ENCODE measurements at regions not wholly inside any gene's neighbourhood (a gene's known extent, or its start where the extent isn't known, plus 50 kb on each side); places are given as distances from the start of the nearest gene placed in this dataset.

- Mint-ChIP-seq H3K27ac (no peak overlapping the region), H3K9me3 (no peaks in the 10 kb centered on the region), H3K4me3 (no peak overlapping the region), H3K36me3 (ENCODE audit: low read depth) (no peaks in the 10 kb centered on the region), H3K27me3 (ENCODE audit: insufficient read depth, low read depth, poor library complexity) (no peaks in the 10 kb centered on the region), H3K4me1 (peaks cover 17% of the 10 kb centered on the region)
- Histone ChIP-seq H3K27ac (ENCODE audit: low read depth) (no peak overlapping the region), H3K4me2 (no peak overlapping the region), H3K4me3 (no peak overlapping the region), H3K4me1 (ENCODE audit: insufficient read depth) (peaks cover 5% of the 10 kb centered on the region; the same call in 1 of the 2 replicates), H3K79me2 (replicated peaks; ENCODE audit: insufficient read depth) (no peaks in the 10 kb centered on the region), H4K20me1 (replicated peaks; ENCODE audit: insufficient read depth) (no peaks in the 10 kb centered on the region), H3K27me3 (ENCODE audit: insufficient read depth) (no peaks in the 10 kb centered on the region), H2AFZ (peak overlapping the region; percentile 8; the same call in 1 of the 2 replicates), H3K36me3 (ENCODE audit: insufficient read depth) (no peaks in the 10 kb centered on the region), H3K9me2 (ENCODE audit: insufficient read depth) (no peaks in the 10 kb centered on the region), H3F3A (replicated peaks; ENCODE audit: low read depth) (no peaks in the 10 kb centered on the region)
- no peak for TF ChIP-seq CTCF (conservative IDR thresholded peaks at IDR 0.05; ENCODE audit: low read depth in 2 of 2)
- TF ChIP-seq STAT1 (IDR thresholded peaks at IDR 0.05; ENCODE audit: unreplicated experiment), result no peak
- no peak for TF ChIP-seq ETS1 (IDR thresholded peaks at IDR 0.05)
- TF ChIP-seq ZNF114 (CRISPR knock-in tag; IDR thresholded peaks at IDR 0.05), result no peak
- TF ChIP-seq POLR2AphosphoS5 (IDR thresholded peaks at IDR 0.05; ENCODE audit: low read depth), result no peak
- no peak for TF ChIP-seq ZNF331 (CRISPR knock-in tag; IDR thresholded peaks at IDR 0.05; ENCODE audit: low read depth)
- ATAC-seq (no peak), DNase-seq (ENCODE audit: low spot score) (no peak)
Measured at GRCh38 chr3:30289324-30289723, 317.1 kb upstream of the TGFBR2 start.

- Histone ChIP-seq H3K79me2 (replicated peaks; ENCODE audit: insufficient read depth) (no peaks in the 10 kb centered on the region), H4K20me1 (replicated peaks; ENCODE audit: insufficient read depth) (no peaks in the 10 kb centered on the region), H2AFZ (no peak overlapping the region), H3F3A (replicated peaks; ENCODE audit: low read depth) (no peaks in the 10 kb centered on the region), H3K4me2 (no peak overlapping the region), H3K4me1 (ENCODE audit: insufficient read depth) (peaks cover 8% of the 10 kb centered on the region; the same call in 1 of the 2 replicates), H3K27me3 (ENCODE audit: insufficient read depth) (no peaks in the 10 kb centered on the region), H3K9me2 (ENCODE audit: insufficient read depth) (no peaks in the 10 kb centered on the region), H3K36me3 (ENCODE audit: insufficient read depth) (no peaks in the 10 kb centered on the region), H3K4me3 (no peak overlapping the region), H3K27ac (ENCODE audit: low read depth) (no peak overlapping the region)
- no peaks in the 10 kb centered on the region for H3K9me3 Mint-ChIP-seq
- H3K4me1 Mint-ChIP-seq, result peaks cover 18% of the 10 kb centered on the region
- no peaks in the 10 kb centered on the region for H3K27me3 Mint-ChIP-seq (ENCODE audit: insufficient read depth, low read depth, poor library complexity)
- no peak overlapping the region for H3K4me3 Mint-ChIP-seq
- no peak overlapping the region for H3K27ac Mint-ChIP-seq
- TF ChIP-seq ETS1 (IDR thresholded peaks at IDR 0.05), result no peak
- H3K36me3 Mint-ChIP-seq (ENCODE audit: low read depth), result no peaks in the 10 kb centered on the region
- DNase-seq (ENCODE audit: low spot score) (no peak), ATAC-seq (no peak)
Measured at GRCh38 chr3:30289766-30290165, 316.6 kb upstream of the TGFBR2 start.

- Mint-ChIP-seq H3K27me3 (ENCODE audit: insufficient read depth, low read depth, poor library complexity) (no peaks in the 10 kb centered on the region), H3K4me3 (no peak overlapping the region), H3K36me3 (ENCODE audit: low read depth) (no peaks in the 10 kb centered on the region), H3K27ac (no peak overlapping the region), H3K4me1 (peaks cover 23% of the 10 kb centered on the region), H3K9me3 (no peaks in the 10 kb centered on the region)
- Histone ChIP-seq H3K4me2 (no peak overlapping the region), H3K27me3 (ENCODE audit: insufficient read depth) (no peaks in the 10 kb centered on the region), H3F3A (replicated peaks; ENCODE audit: low read depth) (no peaks in the 10 kb centered on the region), H3K79me2 (replicated peaks; ENCODE audit: insufficient read depth) (no peaks in the 10 kb centered on the region), H3K4me1 (ENCODE audit: insufficient read depth) (peaks cover 15% of the 10 kb centered on the region; the same call in 1 of the 2 replicates), H3K27ac (ENCODE audit: low read depth) (no peak overlapping the region), H3K4me3 (no peak overlapping the region), H3K9me2 (ENCODE audit: insufficient read depth) (no peaks in the 10 kb centered on the region), H4K20me1 (replicated peaks; ENCODE audit: insufficient read depth) (no peaks in the 10 kb centered on the region), H2AFZ (no peak overlapping the region), H3K36me3 (ENCODE audit: insufficient read depth) (no peaks in the 10 kb centered on the region)
- DNase-seq (ENCODE audit: low spot score) (no peak), ATAC-seq (no peak)
- no peak for TF ChIP-seq EZH2 (IDR thresholded peaks at IDR 0.05; ENCODE audit: low read depth, unreplicated experiment)
- TF ChIP-seq JUNB (IDR thresholded peaks at IDR 0.05; ENCODE audit: unreplicated experiment), result no peak
- TF ChIP-seq NANOG (IDR thresholded peaks at IDR 0.05; ENCODE audit: borderline replicate concordance), result no peak
- no peak for TF ChIP-seq ZNF331 (CRISPR knock-in tag; IDR thresholded peaks at IDR 0.05; ENCODE audit: low read depth)
- TF ChIP-seq EZH2phosphoT487 (IDR thresholded peaks at IDR 0.05; ENCODE audit: unreplicated experiment), result no peak
Measured at GRCh38 chr3:30290479-30290878, 315.9 kb upstream of the TGFBR2 start.

Data from GM23338 (cell line).